Glomerular visceral epithelial cell (primary cell): ENCODE measurements at regions not wholly inside any gene's neighbourhood (a gene's known extent, or its start where the extent isn't known, plus 50 kb on each side); places are given as distances from the start of the nearest gene placed in this dataset.
"Not testable (repeated sequence)": the region's sequence is repeated elsewhere in the genome, so short reads cannot be mapped to it uniquely, and the experiment has no call there.

ENCODE experiments used
- DNase-seq: peaks from one replicate; pipeline ENCODE4 v3.0.0-alpha.2; 2016; ENCODE audit errors: extremely low spot score

- no peak for DNase-seq
Observed at GRCh38 chr17:64728041-64728695, 66.1 kb upstream of the SMURF2 start.

- not testable (repeated sequence) for DNase-seq
Observed at GRCh38 chr17:64726025-64726424, 63.9 kb upstream of the SMURF2 start.

GRCh38 chr17:64724246-64724645 lies 62.1 kb upstream of the SMURF2 start:
- DNase-seq = peak; percentile 63

- no peak for DNase-seq
Observed at GRCh38 chr17:64723781-64724180, 61.7 kb upstream of the SMURF2 start.

GRCh38 chr17:64721556-64721955 lies 59.4 kb upstream of the SMURF2 start:
- DNase-seq = not testable (repeated sequence)

GRCh38 chr17:64720253-64720652 lies 58.1 kb upstream of the SMURF2 start:
- not testable (repeated sequence) for DNase-seq

GRCh38 chr17:64719517-64719916 lies 57.4 kb upstream of the SMURF2 start:
- not testable (repeated sequence) for DNase-seq

GRCh38 chr17:64718816-64719215 lies 56.7 kb upstream of the SMURF2 start:
- DNase-seq = not testable (repeated sequence)

- DNase-seq = peak; percentile 60
Observed at GRCh38 chr17:64718058-64718457, 56.0 kb upstream of the SMURF2 start.

- not testable (repeated sequence) for DNase-seq
Observed at GRCh38 chr17:64716496-64716895, 54.4 kb upstream of the SMURF2 start.

GRCh38 chr17:64713786-64714185 lies 51.7 kb upstream of the SMURF2 start:
- DNase-seq = not testable (repeated sequence)

GRCh38 chr17:64712557-64713351 lies 50.6 kb upstream of the SMURF2 start:
- DNase-seq = peak; percentile 44
